H1 (cell line): ENCODE measurements at regions not wholly inside any gene's neighbourhood (a gene's known extent, or its start where the extent isn't known, plus 50 kb on each side); places are given as distances from the start of the nearest gene placed in this dataset.

ENCODE experiments used
- CEBPB ChIP-seq: IDR thresholded peaks from 2 replicates; pipeline ENCODE4 v1.6.1; 2012; ENCODE audit warnings: low read depth, low read length
- JUND ChIP-seq: IDR thresholded peaks from 2 replicates; pipeline ENCODE4 v1.6.1; 2011; ENCODE audit warnings: mild to moderate bottlenecking, improper control_type of control experiment, low read length
- RNF2 ChIP-seq: fragments of 200-900, 300-1000 bp; sonication (generic); IDR thresholded peaks from 2 replicates; pipeline ENCODE4 v1.7.1; 2016; ENCODE audit warnings: borderline replicate concordance, low read depth, mild to moderate bottlenecking, antibody characterized with exemption, low read length; ENCODE audit not compliant: poor library complexity, severe bottlenecking; ENCODE audit errors: missing control alignments

DNA sequence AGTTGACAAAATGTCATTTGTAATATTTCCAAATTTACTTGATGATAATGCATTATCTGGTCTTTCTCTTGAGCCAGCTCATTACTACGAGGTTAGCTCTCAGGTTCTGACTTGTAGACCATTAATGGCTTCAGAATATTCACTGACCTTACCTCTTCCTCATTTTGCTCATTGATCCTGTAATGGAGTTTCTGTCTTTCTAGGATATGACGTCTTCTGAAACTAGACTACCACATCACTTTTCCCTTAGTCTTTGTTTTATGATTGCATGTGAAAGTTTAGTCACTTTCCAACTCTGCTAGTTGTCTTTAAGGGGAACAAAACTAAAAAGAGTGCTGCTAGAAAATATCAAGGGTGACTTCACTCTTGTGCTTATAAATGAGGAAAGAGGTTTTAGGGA, 697.6 kb downstream of the JRKL start (continued):
- TF ChIP-seq RNF2 (no peak), JUND (no peak), CEBPB (no peak)
